HG03108 (cell line): ENCODE measurements at regions not wholly inside any gene's neighbourhood (a gene's known extent, or its start where the extent isn't known, plus 50 kb on each side); places are given as distances from the start of the nearest gene placed in this dataset.
"Not testable (repeated sequence)": the region's sequence is repeated elsewhere in the genome, so short reads cannot be mapped to it uniquely, and the experiment has no call there.

Source experiments
- ATAC-seq: cut with Tn5 transposase; IDR thresholded peaks from one replicate; pipeline ENCODE4 v1.9.1; 2021; ENCODE audit warnings: moderate library complexity; ENCODE audit not compliant: unreplicated experiment

DNA sequence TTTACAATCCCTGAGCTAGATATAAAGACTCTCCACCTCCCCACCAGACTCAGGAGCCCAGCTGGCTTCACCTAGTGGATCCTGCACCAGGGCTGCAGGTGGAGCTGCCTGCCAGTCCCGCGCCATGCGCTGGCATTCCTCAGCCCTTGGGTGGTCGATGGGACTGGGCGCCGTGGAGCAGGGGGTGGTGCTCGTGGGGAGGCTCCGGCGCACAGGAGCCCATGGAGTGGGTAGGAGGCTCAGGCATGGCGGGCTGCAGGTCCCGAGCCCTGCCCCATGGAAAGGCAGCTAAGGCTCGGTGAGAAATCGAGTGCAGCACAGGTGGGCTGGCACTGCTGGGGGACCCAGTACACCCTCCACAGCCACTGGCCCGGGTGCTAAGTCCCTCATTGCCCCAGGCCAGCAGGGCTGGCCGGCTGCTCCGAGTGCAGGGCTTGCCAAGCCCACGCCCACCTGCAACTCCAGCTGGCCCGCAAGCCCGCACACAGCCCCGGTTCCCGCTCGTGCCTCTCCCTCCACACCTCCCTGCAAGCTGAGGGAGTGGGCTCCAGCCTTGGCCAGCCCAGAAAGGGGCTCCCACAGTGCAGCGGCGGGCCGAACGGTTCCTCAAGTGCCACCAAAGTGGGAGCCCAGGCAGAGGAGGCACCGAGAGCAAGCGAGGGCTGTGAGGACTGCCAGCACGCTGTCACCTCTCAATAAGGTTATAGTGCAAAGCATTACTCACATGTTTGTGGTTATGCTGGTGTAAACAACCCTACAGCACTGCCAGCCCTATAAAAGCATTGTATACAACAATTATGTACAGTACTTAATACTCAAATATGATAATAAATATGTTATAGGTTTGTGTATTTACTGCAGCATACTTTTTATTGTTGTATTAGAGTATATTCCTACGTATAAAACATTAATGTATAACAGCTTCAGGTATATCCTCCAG is 757.3 kb downstream of the SLC6A15 start:
- ATAC-seq = not testable (repeated sequence)

- not testable (repeated sequence) for ATAC-seq
Measured at GRCh38 chr12:84154439-84154990, 758.1 kb downstream of the SLC6A15 start.

GRCh38 chr12:84150201-84150600 is 762.4 kb downstream of the SLC6A15 start:
- no peak for ATAC-seq

- ATAC-seq = no peak
Measured at GRCh38 chr12:84148335-84148734, 764.3 kb downstream of the SLC6A15 start.

- ATAC-seq = no peak
Measured at GRCh38 chr12:84136862-84137367, 775.7 kb downstream of the SLC6A15 start.

GRCh38 chr12:84135586-84136279 is 776.9 kb downstream of the SLC6A15 start:
- ATAC-seq = no peak

DNA sequence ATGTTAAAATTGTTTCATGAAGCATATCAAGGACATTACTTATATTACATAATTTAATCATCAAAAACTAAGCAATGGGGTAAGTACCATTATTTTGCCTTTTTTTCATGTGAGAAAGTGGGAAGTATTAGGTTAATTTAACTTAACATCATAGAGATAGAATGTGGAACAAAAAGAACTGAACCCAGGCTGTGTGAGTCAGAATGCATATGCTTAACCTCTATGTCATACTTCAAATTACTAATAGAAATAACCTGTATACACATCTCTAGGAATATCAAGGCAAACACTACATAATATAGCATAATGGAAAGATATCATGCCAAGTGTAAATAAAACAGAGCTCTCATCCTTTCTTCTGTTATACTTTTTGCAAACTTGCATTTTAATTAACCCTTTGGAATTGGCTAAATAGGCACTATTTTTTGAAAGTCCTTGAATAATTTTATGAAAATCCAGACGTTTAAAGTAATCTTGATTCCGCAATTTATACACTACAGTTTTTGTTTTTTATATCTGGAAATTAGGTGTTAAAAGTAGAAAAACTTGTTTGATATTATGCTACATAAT is 777.7 kb downstream of the SLC6A15 start:
- ATAC-seq = no peak

- no peak for ATAC-seq
Measured at GRCh38 chr12:84131076-84131475, 781.5 kb downstream of the SLC6A15 start.

- ATAC-seq = no peak
Measured at GRCh38 chr12:84128117-84128991, 784.2 kb downstream of the SLC6A15 start.

GRCh38 chr12:84124211-84124610 is 788.4 kb downstream of the SLC6A15 start:
- ATAC-seq = no peak

- ATAC-seq = no peak
Measured at GRCh38 chr12:84117190-84117589, 795.4 kb downstream of the SLC6A15 start.

DNA sequence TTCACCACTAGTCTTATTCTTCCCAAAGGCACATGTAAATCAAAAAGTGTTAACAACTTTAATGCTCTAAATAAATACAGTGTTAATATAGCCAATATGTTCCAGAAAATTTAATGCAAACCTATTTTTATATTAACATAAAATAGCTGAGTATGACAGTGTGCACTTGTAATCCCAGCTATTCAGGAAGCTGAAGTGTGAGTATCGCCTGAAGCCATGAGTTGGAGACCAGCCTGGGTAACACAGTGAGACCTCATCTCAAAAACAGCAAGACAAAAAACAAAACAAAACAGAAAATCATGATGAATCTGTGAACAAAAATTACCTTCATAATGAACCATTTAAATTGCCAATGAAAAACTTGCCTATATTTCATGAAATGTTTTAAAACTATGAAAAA is 798.9 kb downstream of the SLC6A15 start:
- ATAC-seq = no peak

DNA sequence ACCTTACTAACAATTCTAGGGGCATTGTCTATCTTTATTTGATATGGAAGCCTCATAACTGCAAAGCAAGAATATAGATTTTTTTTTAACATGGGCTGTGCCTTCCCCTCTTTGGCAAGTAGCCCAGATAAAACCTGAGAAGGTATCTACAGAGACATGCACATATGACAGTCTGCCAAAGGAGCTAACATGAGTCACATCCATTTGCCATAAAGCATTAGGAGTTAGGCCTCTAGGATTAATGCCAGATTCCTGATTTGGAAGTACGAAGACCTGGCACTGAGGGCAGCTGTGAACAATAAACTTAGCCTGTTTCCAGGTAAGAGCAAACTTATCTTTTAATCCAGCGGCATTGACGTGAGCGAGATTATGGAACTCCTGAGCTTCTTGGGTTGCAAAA is 808.7 kb downstream of the SLC6A15 start:
- not testable (repeated sequence) for ATAC-seq

DNA sequence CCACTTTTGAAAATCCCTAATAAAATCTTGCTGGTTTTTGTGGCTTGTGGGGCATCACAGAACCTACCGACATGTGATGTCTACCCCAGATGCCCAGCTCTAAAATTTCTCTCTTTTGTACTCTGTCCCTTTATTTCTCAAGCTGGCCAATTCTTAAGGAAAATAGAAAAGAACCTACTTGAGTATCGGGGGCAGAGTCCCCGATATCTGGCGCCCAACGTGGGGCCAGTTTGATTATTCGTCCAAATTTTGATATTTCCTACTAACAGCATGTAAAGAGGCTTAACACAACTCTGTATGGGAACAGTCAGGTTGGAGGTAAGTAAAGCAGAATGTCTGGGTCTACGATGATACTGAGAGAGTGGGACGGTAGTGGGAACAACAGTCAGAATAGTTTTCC is 810.6 kb downstream of the SLC6A15 start:
- ATAC-seq = not testable (repeated sequence)

DNA sequence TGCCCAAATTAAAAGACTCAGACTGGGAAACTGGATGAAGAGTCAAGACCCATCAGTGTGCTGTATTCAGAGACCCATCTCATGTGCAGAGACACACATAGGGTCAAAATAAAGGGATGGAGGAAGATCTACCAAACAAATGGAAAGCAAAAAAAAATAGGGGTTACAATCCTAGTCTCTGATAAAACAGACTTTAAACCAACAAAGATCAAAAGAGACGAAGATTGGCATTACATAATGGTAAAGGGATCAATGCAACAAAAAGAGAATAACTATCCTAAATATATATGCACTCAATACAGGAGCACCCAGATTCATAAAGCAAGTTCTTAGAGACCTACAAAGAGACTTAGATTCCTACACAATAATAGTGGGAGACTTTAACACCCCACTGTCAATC is 813.0 kb downstream of the SLC6A15 start:
- not testable (repeated sequence) for ATAC-seq

- ATAC-seq = no peak
Measured at GRCh38 chr12:84091651-84092050, 820.9 kb downstream of the SLC6A15 start.

GRCh38 chr12:84089356-84089755 is 823.2 kb downstream of the SLC6A15 start:
- ATAC-seq = no peak

- ATAC-seq = no peak
Measured at GRCh38 chr12:84085046-84085445, 827.6 kb downstream of the SLC6A15 start.

- ATAC-seq = no peak
Measured at GRCh38 chr12:84079626-84080025, 833.0 kb downstream of the SLC6A15 start.

GRCh38 chr12:84077679-84078078 is 834.9 kb downstream of the SLC6A15 start:
- no peak for ATAC-seq
